GM21390 (cell line): ENCODE measurements at regions not wholly inside any gene's neighbourhood (a gene's known extent, or its start where the extent isn't known, plus 50 kb on each side); places are given as distances from the start of the nearest gene placed in this dataset.
"Not testable (repeated sequence)": the region's sequence is repeated elsewhere in the genome, so short reads cannot be mapped to it uniquely, and the experiment has no call there.

Source experiments
- ATAC-seq: cut with Tn5 transposase; IDR thresholded peaks from one replicate; pipeline ENCODE4 v1.9.1; 2021; ENCODE audit not compliant: unreplicated experiment

DNA sequence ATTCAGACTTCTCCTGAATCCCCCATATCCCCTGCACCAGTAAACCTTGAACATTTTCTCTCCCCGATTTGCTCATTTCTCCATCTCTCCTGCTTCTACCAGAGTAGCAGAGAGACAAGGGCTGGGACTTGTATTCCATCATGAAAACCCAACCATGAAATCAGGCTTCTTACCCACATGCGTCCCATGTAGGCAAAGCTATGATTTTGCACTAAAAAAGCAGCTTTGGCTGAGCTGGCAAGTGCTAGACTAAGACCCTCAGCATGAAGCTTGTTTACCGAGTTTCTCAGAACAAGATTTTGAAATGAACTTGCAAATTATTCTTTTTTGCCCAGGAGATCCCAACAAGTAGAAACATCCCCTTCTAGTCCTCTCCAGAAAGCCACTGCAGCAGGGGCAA, 80.3 kb upstream of the RFLNA start:
- ATAC-seq = no peak

DNA sequence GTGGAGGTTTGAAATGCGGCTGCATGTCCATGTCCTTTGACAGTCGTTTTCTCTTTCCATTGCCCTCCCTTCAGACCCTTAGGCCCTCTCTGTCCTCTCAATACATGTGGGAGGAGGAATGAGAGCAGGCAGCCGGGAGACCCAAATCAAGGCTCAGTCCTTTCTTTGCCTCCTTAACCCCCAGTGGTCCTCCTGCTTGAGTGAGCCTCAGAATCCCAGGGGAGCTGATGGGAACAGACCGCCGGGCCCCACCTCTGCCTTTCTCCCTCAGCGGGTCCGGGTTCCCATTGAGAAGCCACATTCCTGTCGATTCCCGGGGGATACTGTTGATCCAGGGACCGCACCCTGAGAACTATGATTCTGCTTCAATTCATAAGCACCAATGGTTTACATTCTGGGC, 77.9 kb upstream of the RFLNA start:
- ATAC-seq = no peak

DNA sequence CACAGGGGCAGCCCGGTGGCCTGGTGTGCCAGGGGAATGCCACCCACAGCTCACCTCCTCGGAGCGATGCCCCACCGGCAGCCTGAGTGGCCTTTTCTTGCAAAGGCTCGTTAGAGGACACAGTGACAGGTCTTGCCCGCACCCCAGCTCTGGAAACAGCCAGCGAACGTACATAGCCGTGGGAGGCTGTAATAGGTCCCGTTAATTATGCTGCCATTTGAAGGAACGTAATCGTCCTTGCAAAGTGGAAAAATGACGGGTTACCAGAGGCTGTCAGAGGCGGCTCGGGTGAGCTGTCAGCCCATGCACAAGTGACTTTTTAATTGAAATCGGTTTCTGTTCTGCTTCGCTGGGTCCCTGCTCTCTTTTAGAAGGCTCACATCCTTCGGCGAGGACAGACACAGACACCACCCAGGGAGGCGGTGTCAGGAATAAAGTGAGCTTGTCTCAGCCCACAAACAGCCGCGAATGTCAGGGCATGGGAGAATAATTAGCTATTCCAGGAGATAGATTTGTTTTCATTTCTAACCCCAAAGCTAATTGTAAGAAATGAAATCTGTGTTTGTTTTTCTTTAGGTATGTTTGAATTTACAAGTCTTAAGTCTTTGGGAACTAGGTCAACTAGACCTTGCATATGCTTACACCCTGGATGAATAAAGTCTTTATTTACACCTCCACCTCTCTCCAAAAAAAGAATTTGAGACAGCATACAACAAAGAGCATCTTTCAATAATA, 77.2 kb upstream of the RFLNA start:
- ATAC-seq = no peak

DNA sequence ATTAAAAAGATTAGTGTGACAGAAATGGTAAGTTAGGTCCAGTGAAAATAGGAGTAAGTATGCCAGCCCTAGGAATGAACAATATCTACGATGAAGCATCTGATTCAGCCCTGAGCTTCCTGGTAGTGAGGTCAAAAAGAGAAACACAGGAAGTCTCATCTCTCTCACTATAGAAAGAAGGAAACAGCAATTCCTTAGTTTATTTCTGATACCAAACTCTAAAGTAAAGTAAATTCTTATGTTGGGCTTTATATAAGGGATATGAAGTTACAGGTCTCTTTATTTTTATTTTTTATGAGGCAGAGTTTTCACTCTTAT, 76.7 kb upstream of the RFLNA start:
- no peak for ATAC-seq

DNA sequence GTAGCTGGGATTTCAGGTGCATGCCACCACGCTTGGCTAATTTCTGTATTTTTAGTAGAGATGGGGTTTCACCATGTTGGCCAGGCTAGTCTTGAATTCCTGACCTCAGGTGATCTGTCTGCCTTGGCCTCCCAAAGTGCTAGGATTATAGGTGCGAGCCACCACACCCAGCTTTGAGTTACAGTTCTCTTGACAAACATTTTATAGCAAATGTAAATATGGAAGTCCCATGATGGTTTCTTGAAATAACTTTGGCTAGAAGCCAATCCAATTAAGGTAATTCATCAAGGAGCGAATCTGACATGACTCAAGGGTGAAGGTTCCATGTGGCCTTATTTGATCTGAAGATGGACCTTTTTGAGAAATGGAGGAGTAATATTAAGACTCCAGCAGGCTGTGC, 76.2 kb upstream of the RFLNA start:
- not testable (repeated sequence) for ATAC-seq

DNA sequence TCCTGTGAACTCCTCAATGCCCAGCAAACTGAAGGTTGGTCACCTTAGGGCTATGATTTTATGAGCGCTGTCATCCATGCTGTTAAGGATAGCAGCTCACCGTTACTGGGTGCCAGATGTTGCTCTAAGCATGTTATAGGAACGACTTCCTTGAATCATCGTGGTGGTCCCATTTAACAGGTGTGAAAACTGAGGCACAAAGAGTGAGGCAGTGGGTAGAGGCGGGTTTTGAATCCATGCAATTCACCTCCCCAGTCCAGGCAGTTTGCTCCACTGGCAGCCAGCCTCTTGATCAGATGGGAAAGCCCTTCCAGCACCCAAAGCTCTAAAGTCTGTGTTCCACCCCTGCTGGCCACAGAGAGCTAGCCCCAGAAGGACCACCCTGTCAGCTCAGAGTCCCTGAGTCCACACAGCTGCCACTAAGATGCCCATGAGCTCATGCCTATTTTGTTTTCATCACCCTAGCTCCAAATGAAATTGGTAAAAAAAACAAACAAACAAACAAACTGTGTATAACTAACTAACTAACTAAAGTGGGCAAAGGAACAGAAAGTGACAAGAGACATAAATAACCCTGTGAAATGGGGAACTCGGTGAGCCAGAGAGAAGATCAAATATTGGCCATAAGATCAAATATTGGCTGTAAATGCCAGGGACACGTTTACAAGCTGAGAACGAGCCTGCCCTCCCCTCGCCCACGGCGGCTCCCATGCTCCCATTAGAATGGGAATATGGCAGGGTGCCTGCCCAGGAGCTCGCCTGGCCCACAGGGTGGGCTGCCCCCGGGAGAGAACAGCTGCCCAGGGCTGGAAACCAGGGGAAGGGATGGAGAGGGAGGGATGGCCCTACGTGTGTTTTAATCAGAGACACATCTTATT, 72.3 kb upstream of the RFLNA start:
- no peak for ATAC-seq

DNA sequence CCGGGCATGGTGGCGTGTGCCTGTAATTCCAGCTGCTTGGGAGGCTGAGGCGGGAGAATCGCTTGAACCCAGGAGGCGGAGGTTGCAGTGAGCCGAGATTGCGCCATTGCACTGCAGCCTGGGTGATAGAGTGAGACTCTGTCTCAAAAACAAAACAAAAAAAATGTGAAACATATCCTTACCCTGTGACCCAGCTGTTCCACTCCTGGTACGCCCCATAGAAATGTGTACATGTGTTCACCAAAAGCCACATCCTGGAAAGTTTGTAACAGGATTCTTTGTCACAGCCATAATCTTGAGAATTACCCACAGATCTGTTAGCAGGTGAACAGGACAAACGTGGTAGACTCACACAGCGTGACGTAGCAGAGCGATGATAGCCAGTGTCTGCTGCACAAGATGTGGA, 71.2 kb upstream of the RFLNA start:
- ATAC-seq = not testable (repeated sequence)

DNA sequence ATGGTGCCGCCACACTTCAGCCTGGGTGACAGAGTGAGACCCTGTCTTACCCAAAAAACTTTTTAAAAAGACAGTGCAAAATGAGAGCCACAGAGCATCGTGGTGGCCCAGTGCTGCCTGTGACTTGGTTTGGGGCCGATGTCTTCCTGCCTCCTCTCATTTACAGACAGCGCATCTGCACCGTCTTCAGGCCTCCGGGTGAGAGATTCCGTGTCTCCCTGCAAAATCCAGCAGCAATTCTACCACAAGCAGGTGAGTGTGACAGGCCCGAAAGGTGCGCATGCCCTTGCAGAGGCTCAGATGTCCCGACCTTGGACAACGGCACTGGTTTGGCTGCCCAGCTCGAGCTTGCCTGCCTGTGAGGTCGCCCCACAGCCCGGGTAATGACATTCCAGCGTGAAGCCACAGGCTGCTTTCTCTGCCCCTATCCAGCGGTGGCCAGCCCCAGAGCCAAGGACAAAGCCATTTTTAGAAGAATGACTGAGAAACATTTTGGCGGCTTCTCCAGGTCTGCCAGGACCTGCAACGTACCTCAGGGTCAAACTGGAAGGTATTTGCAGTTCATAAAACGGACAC, 70.3 kb upstream of the RFLNA start:
- no peak for ATAC-seq

DNA sequence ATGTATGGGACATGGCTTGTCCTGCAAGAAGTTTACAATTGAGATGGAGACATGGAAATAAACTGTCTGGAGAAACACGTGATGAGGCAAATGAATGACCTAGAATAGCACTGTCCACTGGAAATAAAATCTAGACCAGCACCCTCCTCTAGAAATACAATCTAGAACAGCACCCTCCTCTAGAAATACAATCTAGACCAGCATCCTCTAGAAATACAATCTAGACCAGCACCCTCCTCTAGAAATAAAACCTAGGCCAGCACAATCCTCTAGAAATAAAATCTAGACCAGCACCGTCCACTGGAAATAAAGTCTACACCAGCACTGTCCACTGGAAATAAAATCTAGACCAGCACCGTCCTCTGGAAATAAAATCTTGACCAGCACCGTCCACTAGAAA, 69.2 kb upstream of the RFLNA start:
- ATAC-seq = no peak

DNA sequence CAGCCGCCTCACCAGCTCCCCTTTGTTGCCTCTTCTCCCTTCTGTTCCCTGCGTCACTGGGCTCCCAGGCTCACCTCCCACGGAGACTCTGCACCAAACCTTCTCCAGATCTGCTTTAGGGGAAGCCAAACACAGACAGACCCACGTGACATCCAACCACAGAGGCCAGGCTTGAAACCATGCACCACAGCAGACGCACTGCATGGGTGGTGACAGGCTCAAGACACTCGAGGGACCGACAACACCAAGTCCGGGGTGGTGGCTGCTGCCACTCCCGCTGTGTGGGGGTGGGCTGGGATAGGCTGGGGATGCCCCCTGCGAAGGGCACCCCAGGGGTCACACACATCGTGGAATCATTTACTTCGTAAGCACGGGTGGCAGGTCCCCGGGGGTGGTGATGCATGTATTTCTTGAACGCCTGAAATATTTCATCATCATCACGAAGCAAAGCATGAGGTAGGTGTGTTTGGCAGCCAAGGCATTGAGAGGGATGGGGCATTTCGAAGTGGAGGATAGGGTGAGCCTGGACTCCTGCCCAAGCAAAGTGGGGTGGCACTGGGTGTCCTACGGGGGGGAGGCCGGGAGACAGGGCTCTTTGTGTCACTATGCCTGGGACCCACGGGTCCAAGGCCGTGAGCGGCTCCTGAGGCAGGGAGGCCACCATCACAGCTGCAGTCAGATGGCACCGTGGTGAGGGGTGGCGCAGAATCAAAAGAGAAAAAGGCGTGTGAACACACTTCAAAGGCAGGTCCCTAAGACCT, 66.8 kb upstream of the RFLNA start:
- ATAC-seq = no peak

DNA sequence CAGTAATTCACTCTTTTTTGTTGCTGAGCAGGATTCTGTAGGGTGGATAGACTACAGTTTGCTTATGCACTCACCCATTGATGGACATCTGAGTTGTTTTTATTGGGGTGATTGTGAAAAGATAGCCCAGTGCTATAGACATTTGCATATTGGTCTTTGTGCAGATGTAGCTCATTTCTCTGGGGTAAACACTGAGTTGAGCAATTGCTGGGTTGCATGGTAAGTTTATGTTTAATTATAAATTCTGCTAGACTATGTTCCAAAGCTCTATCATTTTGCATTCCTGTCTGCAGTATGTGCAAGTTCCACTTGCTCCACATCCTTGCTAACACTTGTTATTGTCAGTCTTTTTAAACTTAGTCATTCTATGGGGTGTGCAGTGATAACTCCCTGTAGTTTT, 65.4 kb upstream of the RFLNA start:
- ATAC-seq = no peak

DNA sequence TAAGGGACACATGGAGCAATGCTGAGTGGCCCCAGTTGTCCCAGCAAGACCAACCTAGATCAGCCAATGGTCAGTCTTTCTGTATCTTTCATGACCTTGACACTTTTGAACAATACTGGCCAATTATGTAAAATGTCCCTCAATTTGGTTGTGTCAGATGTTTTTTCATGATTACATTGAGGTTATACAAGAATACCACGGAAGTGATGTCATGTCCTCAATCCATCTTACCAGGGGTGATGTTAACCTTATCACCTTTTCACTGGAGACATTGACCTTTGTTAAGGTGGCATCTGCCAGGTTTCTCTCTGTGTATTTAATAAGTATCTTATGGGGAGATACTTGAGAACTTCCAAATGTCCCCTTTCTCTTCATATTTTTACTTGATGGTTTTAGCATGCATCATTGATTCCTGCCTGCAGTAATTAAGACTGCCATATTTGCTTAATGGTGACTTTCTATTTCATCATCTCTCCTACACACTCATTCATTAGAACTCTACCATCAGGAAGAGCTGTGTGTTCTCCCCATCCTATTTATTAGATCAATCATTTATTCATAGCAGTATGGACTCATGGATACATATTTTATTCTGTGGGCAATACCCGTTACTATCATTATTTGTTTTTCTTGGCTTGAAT, 64.7 kb upstream of the RFLNA start:
- ATAC-seq = no peak

DNA sequence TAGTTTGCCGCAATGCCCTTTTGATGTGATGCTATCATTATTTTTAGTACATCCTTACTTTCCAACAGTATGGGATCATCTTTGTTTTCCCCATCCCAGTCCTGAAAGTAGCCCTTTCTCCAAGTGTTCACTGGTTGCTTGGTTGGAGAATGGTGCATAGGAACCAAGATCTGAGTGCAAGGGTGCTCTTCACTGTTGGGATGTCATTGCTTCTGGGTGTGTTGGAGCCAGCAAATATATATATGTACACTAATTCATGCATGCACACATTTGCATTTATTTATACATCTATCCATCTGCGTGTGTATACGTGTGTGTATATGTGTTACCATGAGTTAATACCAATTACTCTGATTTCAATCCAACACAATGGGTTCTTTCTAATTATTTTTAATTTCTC, 64.1 kb upstream of the RFLNA start:
- no peak for ATAC-seq

DNA sequence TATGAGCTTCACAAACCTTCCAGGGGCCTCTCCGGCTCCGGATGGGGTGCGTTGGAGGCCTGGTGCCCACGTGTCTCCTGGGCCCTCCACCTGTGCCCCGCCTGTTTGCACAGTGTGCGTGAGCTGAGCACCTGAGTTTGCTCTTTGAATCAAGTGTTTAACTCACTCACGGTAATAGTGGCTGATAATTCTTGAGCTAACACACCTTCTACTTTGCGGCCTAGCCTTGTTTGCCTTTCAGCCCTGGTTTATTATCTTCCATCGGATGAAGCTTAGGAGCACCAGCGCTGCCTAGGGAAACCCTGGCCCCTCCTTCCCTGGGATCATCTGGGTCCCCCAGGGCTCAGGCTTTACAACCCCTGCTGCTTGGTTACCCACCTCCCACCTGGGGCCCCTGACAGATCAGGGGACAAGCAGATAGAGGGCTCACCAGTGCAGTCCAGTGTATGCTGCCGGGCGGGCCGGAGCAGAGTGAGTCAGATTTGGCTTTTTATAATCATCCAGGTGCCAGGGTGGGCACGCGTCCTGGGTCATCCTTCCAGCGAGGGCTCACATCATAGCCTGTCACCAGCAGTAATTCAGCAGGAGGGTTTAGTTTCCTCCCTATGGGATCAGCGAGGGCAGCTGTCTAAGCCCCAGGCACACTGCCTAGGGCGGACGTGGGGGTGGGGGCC, 62.8 kb upstream of the RFLNA start:
- no peak for ATAC-seq

DNA sequence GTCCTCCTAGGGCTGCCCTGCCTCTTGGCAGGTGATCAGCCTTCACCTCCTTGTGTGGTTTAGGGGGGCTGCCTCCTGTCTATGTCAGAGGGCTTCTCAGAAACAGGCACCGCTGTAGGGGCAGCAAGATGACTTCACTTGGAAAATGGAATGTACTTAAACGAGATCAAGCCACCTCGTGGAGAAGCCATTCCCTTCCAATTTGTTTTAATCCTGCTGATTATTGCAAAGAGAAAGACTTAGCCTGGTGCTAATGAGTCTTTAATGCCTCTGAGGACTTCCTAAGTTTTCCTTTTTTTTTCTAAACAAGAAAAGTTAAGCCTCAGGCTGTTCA, 62.3 kb upstream of the RFLNA start:
- no peak for ATAC-seq

DNA sequence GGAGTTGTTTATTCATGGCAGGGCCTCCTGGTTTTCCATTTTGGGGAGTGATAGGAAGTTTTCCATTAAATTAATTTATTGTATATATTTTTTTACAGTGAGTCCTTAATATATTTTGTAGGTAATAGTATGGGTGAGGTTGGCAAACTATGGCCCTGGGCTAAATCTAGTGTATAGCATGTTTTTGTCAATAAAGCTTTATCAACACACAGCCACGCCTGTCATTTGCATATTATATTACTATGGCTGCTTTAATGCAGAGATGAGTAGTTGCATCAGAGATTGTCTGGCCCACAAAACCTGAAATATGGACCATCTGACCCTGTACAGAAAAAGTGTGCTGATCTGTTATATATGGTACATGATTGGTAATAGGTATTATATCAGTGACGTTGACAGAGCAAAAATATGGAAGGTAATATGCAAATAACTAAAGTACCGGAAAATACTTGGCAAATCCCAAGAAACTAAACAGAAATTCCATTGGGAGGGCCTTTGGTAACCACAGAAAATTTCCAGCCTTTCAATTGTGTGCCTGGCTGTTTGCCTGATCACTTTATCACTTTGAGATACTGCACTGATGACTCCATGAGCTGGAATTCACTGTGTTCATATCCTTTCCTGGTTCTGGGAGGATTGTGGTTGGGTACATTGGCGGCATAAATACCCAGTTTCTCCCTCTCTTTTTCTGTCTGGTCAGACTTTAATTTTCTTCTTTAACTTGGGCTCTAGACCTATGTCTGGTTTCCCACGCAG, 61.7 kb upstream of the RFLNA start:
- no peak for ATAC-seq

DNA sequence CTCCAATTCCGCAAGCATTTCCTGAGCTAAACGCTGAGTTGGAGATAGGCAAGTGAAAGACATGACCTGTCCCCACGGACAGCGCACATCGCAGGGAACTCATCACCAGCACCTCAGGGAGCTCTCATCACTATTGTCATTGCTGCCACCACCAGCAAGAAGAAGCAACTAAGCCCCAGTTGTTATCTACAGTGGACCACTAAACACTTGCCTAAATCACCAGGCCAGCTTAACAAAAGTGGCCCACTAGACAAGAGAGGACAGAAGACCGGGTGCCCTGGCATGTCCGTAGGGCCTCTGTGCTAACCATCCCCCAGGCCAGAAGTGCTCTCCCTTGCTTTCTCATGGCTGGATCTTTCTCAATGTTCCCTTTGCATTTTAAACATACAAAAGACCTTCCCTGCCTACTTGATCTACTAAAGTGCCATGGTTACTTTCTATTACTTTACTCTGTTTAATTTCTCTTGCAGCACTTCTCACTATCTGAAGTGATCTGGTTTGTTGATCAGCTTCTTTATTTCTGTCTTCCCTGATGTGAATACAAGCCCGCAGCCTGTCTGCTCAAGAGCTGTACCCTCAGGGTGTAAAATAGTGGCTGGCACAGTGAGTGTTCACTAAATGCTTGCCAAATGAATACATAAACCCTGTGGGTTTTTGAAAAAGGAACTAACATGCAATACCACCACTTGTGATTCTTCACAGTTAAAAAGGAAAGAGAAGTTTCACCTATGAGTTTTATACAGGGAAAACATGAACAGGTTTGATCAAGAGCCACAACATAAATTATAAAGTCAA, 60.9 kb upstream of the RFLNA start:
- ATAC-seq = no peak

DNA sequence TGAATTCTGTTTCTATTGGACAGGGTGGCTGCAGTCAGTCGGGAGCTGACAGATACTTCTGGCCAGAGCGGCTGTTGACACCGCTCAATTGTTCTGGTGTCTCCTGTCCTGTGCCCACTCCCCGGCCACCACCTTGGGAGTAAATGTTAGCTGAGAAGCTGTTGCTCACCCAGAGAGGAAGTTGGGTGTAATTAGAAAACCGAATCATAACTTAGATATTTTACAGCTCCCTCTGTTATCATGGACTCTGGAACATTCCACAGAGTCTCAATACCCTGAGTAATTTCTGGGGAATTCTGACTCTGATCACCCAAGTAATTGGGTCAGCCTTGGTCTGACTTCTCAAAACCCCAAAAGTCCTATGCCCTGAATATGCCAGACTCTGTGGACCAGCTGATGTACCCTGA, 58.3 kb upstream of the RFLNA start:
- no peak for ATAC-seq

DNA sequence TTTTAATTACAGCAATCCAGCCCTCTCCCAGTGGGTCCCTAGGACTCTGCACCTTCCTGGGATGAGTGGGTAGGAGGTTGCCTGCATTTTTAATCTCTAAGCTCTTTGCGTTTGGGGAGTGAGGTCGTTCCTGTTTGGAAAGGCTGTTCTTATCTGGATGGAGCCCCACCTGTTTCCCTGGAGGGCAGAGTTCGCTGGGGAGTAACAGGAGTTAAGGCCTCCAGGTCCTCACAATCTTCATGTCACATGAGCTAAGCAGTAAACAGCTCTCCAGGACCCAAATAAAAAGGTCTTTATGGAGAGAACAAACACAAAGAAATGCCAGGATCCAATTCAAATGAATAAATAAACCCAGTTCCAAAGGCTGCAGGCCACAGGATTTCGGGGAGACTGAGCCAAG, 56.0 kb upstream of the RFLNA start:
- no peak for ATAC-seq
